ENCODE measurements at regions not wholly inside any gene's neighbourhood (a gene's known extent, or its start where the extent isn't known, plus 50 kb on each side); places are given as distances from the start of the nearest gene placed in this dataset.

DNA sequence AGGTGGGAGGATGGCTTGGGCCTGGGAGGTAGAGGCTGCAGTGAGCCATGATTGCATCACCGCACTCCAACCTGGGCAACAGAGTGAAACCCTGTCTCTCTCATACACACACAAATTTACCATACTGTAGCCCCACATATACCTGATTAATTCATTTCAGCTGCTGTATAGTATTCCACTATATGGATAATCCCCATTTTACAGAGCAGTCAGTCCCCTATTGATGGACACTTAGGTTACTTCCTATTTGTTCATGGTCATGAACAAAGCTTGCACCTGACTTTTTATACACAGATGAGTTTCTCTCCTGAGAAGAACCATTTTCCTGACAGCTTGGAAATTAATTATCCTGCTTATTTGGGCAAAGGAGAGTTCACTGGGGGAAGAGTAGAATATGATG, 59.2 kb downstream of the EMX2 start:
- Histone ChIP-seq H3K9me2 (ENCODE audit: insufficient read depth, low read length) (no peaks in the 10 kb centered on the region), H4K20me1 (ENCODE audit: insufficient read depth, low read length) (no peaks in the 10 kb centered on the region), H3K79me2 (ENCODE audit: insufficient read depth, low read depth, low read length) (no peaks in the 10 kb centered on the region), H3K36me3 (ENCODE audit: insufficient read depth, low read length) (no peaks in the 10 kb centered on the region), H3K27ac (ENCODE audit: low read depth, low read length, poor library complexity, severe bottlenecking) (no peak overlapping the region), H3K4me1 (ENCODE audit: insufficient read depth, low read length, poor library complexity, severe bottlenecking) (no peaks in the 10 kb centered on the region), H2AFZ (ENCODE audit: low read length) (no peak overlapping the region), H3K9me3 (ENCODE audit: low read length) (no peaks in the 10 kb centered on the region), H3K4me3 (ENCODE audit: low read depth, low read length, poor library complexity, severe bottlenecking) (no peak overlapping the region), H3K4me2 (ENCODE audit: low read length) (no peak overlapping the region)
- POLR2A ChIA-PET, result no interaction called here
- TF ChIP-seq, protein P1, sequence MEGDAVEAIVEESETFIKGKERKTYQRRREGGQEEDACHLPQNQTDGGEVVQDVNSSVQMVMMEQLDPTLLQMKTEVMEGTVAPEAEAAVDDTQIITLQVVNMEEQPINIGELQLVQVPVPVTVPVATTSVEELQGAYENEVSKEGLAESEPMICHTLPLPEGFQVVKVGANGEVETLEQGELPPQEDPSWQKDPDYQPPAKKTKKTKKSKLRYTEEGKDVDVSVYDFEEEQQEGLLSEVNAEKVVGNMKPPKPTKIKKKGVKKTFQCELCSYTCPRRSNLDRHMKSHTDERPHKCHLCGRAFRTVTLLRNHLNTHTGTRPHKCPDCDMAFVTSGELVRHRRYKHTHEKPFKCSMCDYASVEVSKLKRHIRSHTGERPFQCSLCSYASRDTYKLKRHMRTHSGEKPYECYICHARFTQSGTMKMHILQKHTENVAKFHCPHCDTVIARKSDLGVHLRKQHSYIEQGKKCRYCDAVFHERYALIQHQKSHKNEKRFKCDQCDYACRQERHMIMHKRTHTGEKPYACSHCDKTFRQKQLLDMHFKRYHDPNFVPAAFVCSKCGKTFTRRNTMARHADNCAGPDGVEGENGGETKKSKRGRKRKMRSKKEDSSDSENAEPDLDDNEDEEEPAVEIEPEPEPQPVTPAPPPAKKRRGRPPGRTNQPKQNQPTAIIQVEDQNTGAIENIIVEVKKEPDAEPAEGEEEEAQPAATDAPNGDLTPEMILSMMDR (conservative IDR thresholded peaks at IDR 0.05; ENCODE audit: low read length), result no peak
- no peak for TF ChIP-seq EZH2phosphoT487 (IDR thresholded peaks at IDR 0.05; ENCODE audit: borderline replicate concordance, low read depth, low read length)
- CTCF ChIA-PET (ENCODE audit: unreplicated experiment), result no interaction called here
- no TSS peak for BruUV-seq (replicated peaks)
- intact Hi-C loops (cut with micrococcal nuclease; ENCODE audit: unreplicated experiment), result no loop called here
- DNase-seq (ENCODE audit: low spot score), result no peak

DNA sequence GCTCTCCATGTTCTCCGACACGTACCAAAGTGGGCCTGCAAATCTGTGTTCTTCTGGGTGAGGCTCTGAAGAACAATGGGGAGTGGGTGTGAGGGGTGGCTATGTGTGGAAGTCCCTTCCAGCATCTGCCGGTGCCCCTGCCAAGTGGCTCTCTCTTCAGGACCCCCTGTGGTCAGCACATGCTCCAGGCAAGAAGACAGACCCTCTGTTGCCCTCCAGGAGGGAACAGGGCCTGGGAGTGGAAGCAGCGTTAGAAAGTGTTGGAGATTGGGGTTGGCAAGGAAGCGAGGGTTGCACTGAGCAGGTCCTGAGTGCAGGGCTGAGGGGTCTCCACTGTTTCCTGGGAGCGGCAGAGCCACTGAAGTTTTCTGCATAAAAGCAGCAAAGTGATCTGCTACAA, 60.5 kb downstream of the EMX2 start:
- CTCF ChIA-PET (ENCODE audit: unreplicated experiment), result no interaction called here
- no TSS peak for BruUV-seq (replicated peaks)
- no peaks in the 10 kb centered on the region for H3K36me3 ChIP-seq (ENCODE audit: insufficient read depth, low read length)
- TF ChIP-seq, protein P1 (conservative IDR thresholded peaks at IDR 0.05; ENCODE audit: low read length), result no peak
- no peak for TF ChIP-seq EZH2phosphoT487 (IDR thresholded peaks at IDR 0.05; ENCODE audit: borderline replicate concordance, low read depth, low read length)
- no peak overlapping the region for H2AFZ ChIP-seq (ENCODE audit: low read length)
- H3K4me2 ChIP-seq (ENCODE audit: low read length), result no peak overlapping the region
- no peaks in the 10 kb centered on the region for H3K79me2 ChIP-seq (ENCODE audit: insufficient read depth, low read depth, low read length)
- H3K4me3 ChIP-seq (ENCODE audit: low read depth, low read length, poor library complexity, severe bottlenecking), result no peak overlapping the region
- H4K20me1 ChIP-seq (ENCODE audit: insufficient read depth, low read length), result no peaks in the 10 kb centered on the region
- POLR2A ChIA-PET, result no interaction called here
- no peaks in the 10 kb centered on the region for H3K4me1 ChIP-seq (ENCODE audit: insufficient read depth, low read length, poor library complexity, severe bottlenecking)
- intact Hi-C loops (cut with micrococcal nuclease; ENCODE audit: unreplicated experiment), result no loop called here
- no peaks in the 10 kb centered on the region for H3K9me3 ChIP-seq (ENCODE audit: low read length)
- no peak for DNase-seq (ENCODE audit: low spot score)
- no peaks in the 10 kb centered on the region for H3K9me2 ChIP-seq (ENCODE audit: insufficient read depth, low read length)
- H3K27ac ChIP-seq (ENCODE audit: low read depth, low read length, poor library complexity, severe bottlenecking), result no peak overlapping the region

DNA sequence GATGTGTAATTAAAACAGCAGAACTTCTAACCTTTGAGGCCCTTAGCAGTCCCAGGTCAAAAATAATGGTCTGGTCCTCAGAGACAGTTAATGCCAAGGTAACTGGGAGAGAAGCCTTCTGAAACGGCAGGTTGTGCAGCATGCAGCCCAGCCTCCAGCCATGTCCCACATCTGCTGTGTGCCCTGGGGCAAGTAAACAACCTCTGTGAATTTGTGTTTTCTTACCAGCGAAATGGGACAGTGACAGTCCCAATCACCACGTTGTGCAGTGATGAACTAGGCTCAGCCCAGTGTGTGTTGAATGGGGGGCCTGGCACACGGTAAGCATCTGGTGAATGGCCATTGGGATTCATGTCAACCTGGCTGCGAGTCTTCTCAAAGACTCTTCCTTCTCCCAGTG, 61.2 kb downstream of the EMX2 start:
- intact Hi-C loops (cut with micrococcal nuclease; ENCODE audit: unreplicated experiment), result no loop called here
- no peak overlapping the region for H3K4me3 ChIP-seq (ENCODE audit: low read depth, low read length, poor library complexity, severe bottlenecking)
- H3K27ac ChIP-seq (ENCODE audit: low read depth, low read length, poor library complexity, severe bottlenecking), result no peak overlapping the region
- no peaks in the 10 kb centered on the region for H3K9me3 ChIP-seq (ENCODE audit: low read length)
- no peaks in the 10 kb centered on the region for H3K4me1 ChIP-seq (ENCODE audit: insufficient read depth, low read length, poor library complexity, severe bottlenecking)
- no peak for DNase-seq (ENCODE audit: low spot score)
- ChIA-PET CTCF (ENCODE audit: unreplicated experiment) (no interaction called here), POLR2A (no interaction called here)
- H2AFZ ChIP-seq (ENCODE audit: low read length), result no peak overlapping the region
- no TSS peak for BruUV-seq (replicated peaks)
- H4K20me1 ChIP-seq (ENCODE audit: insufficient read depth, low read length), result no peaks in the 10 kb centered on the region
- no peak overlapping the region for H3K4me2 ChIP-seq (ENCODE audit: low read length)
- TF ChIP-seq, protein P1 (conservative IDR thresholded peaks at IDR 0.05; ENCODE audit: low read length), result no peak
- no peak for TF ChIP-seq EZH2phosphoT487 (IDR thresholded peaks at IDR 0.05; ENCODE audit: borderline replicate concordance, low read depth, low read length)
- H3K79me2 ChIP-seq (ENCODE audit: insufficient read depth, low read depth, low read length), result no peaks in the 10 kb centered on the region
- no peaks in the 10 kb centered on the region for H3K36me3 ChIP-seq (ENCODE audit: insufficient read depth, low read length)
- no peaks in the 10 kb centered on the region for H3K9me2 ChIP-seq (ENCODE audit: insufficient read depth, low read length)
